GM23338 (cell line): ENCODE measurements at regions not wholly inside any gene's neighbourhood (a gene's known extent, or its start where the extent isn't known, plus 50 kb on each side); places are given as distances from the start of the nearest gene placed in this dataset.

Experiments used
- EZH2 ChIP-seq: fragments of 200-600 bp; sonication (generic); IDR thresholded peaks from one replicate; pipeline ENCODE4 v1.8.0; 2017; ENCODE audit warnings: antibody characterized with exemption, mild to moderate bottlenecking, low read depth; ENCODE audit not compliant: unreplicated experiment
- POLR2AphosphoS5 ChIP-seq: IDR thresholded peaks from 2 replicates; pipeline ENCODE4 v1.6.1; 2016; ENCODE audit warnings: antibody characterized with exemption, low read depth
- TF ChIP-seq, protein P1 (sequence below): IDR thresholded peaks from one replicate; pipeline ENCODE4 v1.6.1; 2018; ENCODE audit warnings: antibody characterized with exemption; ENCODE audit not compliant: unreplicated experiment
- TF ChIP-seq, protein P2 (sequence below), 2 experiments: fragments of 200-600 bp in 1 of 2; sonication (generic) in 1 of 2; conservative IDR thresholded peaks; 2 replicates each; pipeline versions ENCODE4 v1.5.1 to v1.6.1; 2016 to 2017; ENCODE audit warnings: antibody characterized with exemption in 2 of 2, low read depth in 2 of 2, mild to moderate bottlenecking in 2 of 2, moderate library complexity in 1 of 2

GRCh38 chr10:44280226-44281014, 104.5 kb downstream of the CXCL12 start:
- TF ChIP-seq, protein P1, sequence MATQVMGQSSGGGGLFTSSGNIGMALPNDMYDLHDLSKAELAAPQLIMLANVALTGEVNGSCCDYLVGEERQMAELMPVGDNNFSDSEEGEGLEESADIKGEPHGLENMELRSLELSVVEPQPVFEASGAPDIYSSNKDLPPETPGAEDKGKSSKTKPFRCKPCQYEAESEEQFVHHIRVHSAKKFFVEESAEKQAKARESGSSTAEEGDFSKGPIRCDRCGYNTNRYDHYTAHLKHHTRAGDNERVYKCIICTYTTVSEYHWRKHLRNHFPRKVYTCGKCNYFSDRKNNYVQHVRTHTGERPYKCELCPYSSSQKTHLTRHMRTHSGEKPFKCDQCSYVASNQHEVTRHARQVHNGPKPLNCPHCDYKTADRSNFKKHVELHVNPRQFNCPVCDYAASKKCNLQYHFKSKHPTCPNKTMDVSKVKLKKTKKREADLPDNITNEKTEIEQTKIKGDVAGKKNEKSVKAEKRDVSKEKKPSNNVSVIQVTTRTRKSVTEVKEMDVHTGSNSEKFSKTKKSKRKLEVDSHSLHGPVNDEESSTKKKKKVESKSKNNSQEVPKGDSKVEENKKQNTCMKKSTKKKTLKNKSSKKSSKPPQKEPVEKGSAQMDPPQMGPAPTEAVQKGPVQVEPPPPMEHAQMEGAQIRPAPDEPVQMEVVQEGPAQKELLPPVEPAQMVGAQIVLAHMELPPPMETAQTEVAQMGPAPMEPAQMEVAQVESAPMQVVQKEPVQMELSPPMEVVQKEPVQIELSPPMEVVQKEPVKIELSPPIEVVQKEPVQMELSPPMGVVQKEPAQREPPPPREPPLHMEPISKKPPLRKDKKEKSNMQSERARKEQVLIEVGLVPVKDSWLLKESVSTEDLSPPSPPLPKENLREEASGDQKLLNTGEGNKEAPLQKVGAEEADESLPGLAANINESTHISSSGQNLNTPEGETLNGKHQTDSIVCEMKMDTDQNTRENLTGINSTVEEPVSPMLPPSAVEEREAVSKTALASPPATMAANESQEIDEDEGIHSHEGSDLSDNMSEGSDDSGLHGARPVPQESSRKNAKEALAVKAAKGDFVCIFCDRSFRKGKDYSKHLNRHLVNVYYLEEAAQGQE = no peak
- TF ChIP-seq EZH2 = no peak
- TF ChIP-seq, protein P2, sequence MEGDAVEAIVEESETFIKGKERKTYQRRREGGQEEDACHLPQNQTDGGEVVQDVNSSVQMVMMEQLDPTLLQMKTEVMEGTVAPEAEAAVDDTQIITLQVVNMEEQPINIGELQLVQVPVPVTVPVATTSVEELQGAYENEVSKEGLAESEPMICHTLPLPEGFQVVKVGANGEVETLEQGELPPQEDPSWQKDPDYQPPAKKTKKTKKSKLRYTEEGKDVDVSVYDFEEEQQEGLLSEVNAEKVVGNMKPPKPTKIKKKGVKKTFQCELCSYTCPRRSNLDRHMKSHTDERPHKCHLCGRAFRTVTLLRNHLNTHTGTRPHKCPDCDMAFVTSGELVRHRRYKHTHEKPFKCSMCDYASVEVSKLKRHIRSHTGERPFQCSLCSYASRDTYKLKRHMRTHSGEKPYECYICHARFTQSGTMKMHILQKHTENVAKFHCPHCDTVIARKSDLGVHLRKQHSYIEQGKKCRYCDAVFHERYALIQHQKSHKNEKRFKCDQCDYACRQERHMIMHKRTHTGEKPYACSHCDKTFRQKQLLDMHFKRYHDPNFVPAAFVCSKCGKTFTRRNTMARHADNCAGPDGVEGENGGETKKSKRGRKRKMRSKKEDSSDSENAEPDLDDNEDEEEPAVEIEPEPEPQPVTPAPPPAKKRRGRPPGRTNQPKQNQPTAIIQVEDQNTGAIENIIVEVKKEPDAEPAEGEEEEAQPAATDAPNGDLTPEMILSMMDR (conservative IDR thresholded peaks at IDR 0.05; ENCODE audit: low read depth in 2 of 2) = no peak
- TF ChIP-seq POLR2AphosphoS5 = no peak
